H9 (cell line): ENCODE measurements at regions not wholly inside any gene's neighbourhood (a gene's known extent, or its start where the extent isn't known, plus 50 kb on each side); places are given as distances from the start of the nearest gene placed in this dataset.

Experiments
- DNase-seq: peaks from one replicate; pipeline ENCODE4 v3.0.0-alpha.2; 2017
- H2AFZ ChIP-seq: one replicate; pipeline ENCODE4 v1.6.1; 2013; ENCODE audit warnings: mild to moderate bottlenecking, low read length, control low read depth, moderate library complexity
- H2AK5ac ChIP-seq: 2 replicates; pipeline ENCODE4 v1.6.1; 2013; ENCODE audit warnings: low read length, control low read depth, mixed read lengths; ENCODE audit not compliant: insufficient read length
- H2BK120ac ChIP-seq: one replicate; pipeline ENCODE4 v1.6.1; 2013; ENCODE audit warnings: low read depth, mild to moderate bottlenecking, low read length, control low read depth, inconsistent platforms; ENCODE audit not compliant: poor library complexity, severe bottlenecking
- H2BK12ac ChIP-seq: 2 replicates; pipeline ENCODE4 v1.6.1; 2013; ENCODE audit warnings: low read length, control low read depth, mixed read lengths, low read depth; ENCODE audit not compliant: insufficient read length
- H2BK15ac ChIP-seq: 2 replicates; pipeline ENCODE4 v1.6.1; 2013; ENCODE audit warnings: low read depth, low read length, control low read depth
- H2BK20ac ChIP-seq: one replicate; pipeline ENCODE4 v1.6.1; 2013; ENCODE audit warnings: low read depth, mild to moderate bottlenecking, low read length, control low read depth, inconsistent platforms; ENCODE audit not compliant: poor library complexity, severe bottlenecking
- H2BK5ac ChIP-seq: 2 replicates; pipeline ENCODE4 v1.6.1; 2013; ENCODE audit warnings: low read length, control low read depth, mixed read lengths; ENCODE audit not compliant: insufficient read length
- H3K14ac ChIP-seq: 2 replicates; pipeline ENCODE4 v1.6.1; 2013; ENCODE audit warnings: low read length, control low read depth; ENCODE audit not compliant: insufficient read depth
- H3K18ac ChIP-seq: 2 replicates; pipeline ENCODE4 v1.6.1; 2013; ENCODE audit warnings: low read depth, mild to moderate bottlenecking, mixed read lengths, low read length, control low read depth; ENCODE audit not compliant: insufficient read length
- H3K23ac ChIP-seq: 2 replicates; pipeline ENCODE4 v1.6.1; 2013; ENCODE audit warnings: low read length, control low read depth, mixed read lengths, low read depth; ENCODE audit not compliant: insufficient read length
- H3K23me2 ChIP-seq: 2 replicates; pipeline ENCODE4 v1.6.1; 2013; ENCODE audit warnings: low read depth, mild to moderate bottlenecking, mixed read lengths, low read length, control low read depth; ENCODE audit not compliant: insufficient read length, poor library complexity, severe bottlenecking
- H3K27ac ChIP-seq: 2 replicates; pipeline ENCODE4 v1.5.1; 2013; ENCODE audit warnings: low read length, control low read depth, mixed read lengths, low read depth; ENCODE audit not compliant: insufficient read length
- H3K27me3 ChIP-seq: 2 replicates; pipeline ENCODE4 v1.6.1; 2013; ENCODE audit warnings: low read length, control low read depth, inconsistent platforms; ENCODE audit not compliant: insufficient read depth
- H3K4ac ChIP-seq: 2 replicates; pipeline ENCODE4 v1.6.1; 2013; ENCODE audit warnings: low read depth, mild to moderate bottlenecking, control low read depth, inconsistent platforms, low read length, moderate library complexity
- H3K4me1 ChIP-seq: 2 replicates; pipeline ENCODE4 v1.6.1; 2013; ENCODE audit warnings: low read length, control low read depth, inconsistent platforms; ENCODE audit not compliant: insufficient read depth
- H3K4me2 ChIP-seq: 2 replicates; pipeline ENCODE4 v1.6.1; 2013; ENCODE audit warnings: low read length, control low read depth, mixed read lengths; ENCODE audit not compliant: insufficient read length, insufficient read depth
- H3K56ac ChIP-seq: 2 replicates; pipeline ENCODE4 v1.6.1; 2013; ENCODE audit warnings: low read depth, mild to moderate bottlenecking, mixed read lengths, low read length, control low read depth; ENCODE audit not compliant: insufficient read length
- H3K79me1 ChIP-seq: 2 replicates; pipeline ENCODE4 v1.6.1; 2013; ENCODE audit warnings: low read depth, mild to moderate bottlenecking, moderate library complexity, low read length, control low read depth, inconsistent platforms; ENCODE audit not compliant: insufficient read depth, poor library complexity, severe bottlenecking
- H3K79me2 ChIP-seq: 2 replicates; pipeline ENCODE4 v1.6.1; 2013; ENCODE audit warnings: low read length, control low read depth, inconsistent platforms; ENCODE audit not compliant: insufficient read depth
- H3K9ac ChIP-seq: 2 replicates; pipeline ENCODE4 v1.6.1; 2013; ENCODE audit warnings: low read length, control low read depth, mixed read lengths; ENCODE audit not compliant: insufficient read length; ENCODE audit errors: extremely low read depth
- H3K9me3 ChIP-seq: one replicate; pipeline ENCODE4 v1.6.1; 2013; ENCODE audit warnings: low read depth, low read length, inconsistent platforms; ENCODE audit not compliant: control insufficient read depth
- H3T11ph ChIP-seq: one replicate; pipeline ENCODE4 v1.6.1; 2013; ENCODE audit warnings: mild to moderate bottlenecking, low read length, control low read depth, inconsistent platforms
- H4K20me1 ChIP-seq: one replicate; pipeline ENCODE4 v1.6.1; 2013; ENCODE audit not compliant: control insufficient read depth, insufficient read length, insufficient read depth
- H4K5ac ChIP-seq: 2 replicates; pipeline ENCODE4 v1.6.1; 2013; ENCODE audit warnings: low read depth, mild to moderate bottlenecking, mixed read lengths, low read length, control low read depth; ENCODE audit not compliant: insufficient read length
- H4K8ac ChIP-seq: replicated peaks from 2 replicates; pipeline ENCODE4 v1.6.1; 2013; ENCODE audit warnings: low read length, control low read depth, mixed read lengths, low read depth; ENCODE audit not compliant: insufficient read length
- H4K91ac ChIP-seq: 2 replicates; pipeline ENCODE4 v1.6.1; 2013; ENCODE audit warnings: low read depth, mild to moderate bottlenecking, moderate library complexity, mixed read lengths, low read length, control low read depth; ENCODE audit not compliant: insufficient read length
- H3K27ac Mint-ChIP-seq, 3 experiments: 2 replicates in 2 of 3; 3 replicates in 1 of 3; pipeline ENCODE4 v1.8.0; 2020 to 2021; ENCODE audit warnings: mixed read lengths in 3 of 3, mild to moderate bottlenecking in 1 of 3, moderate library complexity in 1 of 3
- H3K27me3 Mint-ChIP-seq: 2 replicates; pipeline ENCODE4 v1.8.0; 2021; ENCODE audit warnings: low read depth, mild to moderate bottlenecking, moderate library complexity, mixed read lengths
- H3K36me3 Mint-ChIP-seq, 3 experiments: 2 replicates in 2 of 3; 3 replicates in 1 of 3; pipeline ENCODE4 v1.8.0; 2020 to 2021; ENCODE audit warnings: low read depth in 3 of 3, mixed read lengths in 3 of 3; ENCODE audit not compliant: insufficient read depth in 1 of 3
- H3K4me1 Mint-ChIP-seq, 2 experiments: 2 replicates each; pipeline ENCODE4 v1.8.0; 2020; ENCODE audit warnings: mixed read lengths in 2 of 2
- H3K4me3 Mint-ChIP-seq, 2 experiments: 2 replicates in 1 of 2; 3 replicates in 1 of 2; pipeline ENCODE4 v1.8.0; 2020 to 2021; ENCODE audit warnings: mild to moderate bottlenecking in 2 of 2, mixed read lengths in 2 of 2, moderate library complexity in 1 of 2
- H3K9me3 Mint-ChIP-seq, 2 experiments: 2 replicates in 1 of 2; 3 replicates in 1 of 2; pipeline ENCODE4 v1.8.0; 2020; ENCODE audit warnings: mild to moderate bottlenecking in 2 of 2, mixed read lengths in 2 of 2, moderate library complexity in 1 of 2
- WGBS: extraction: QIAGEN DNeasy Blood & Tissue Kit; methylation state at CpG from one replicate; pipeline ENCODE4 v1.1.7; 2013; ENCODE audit warnings: missing lambda C conversion rate, low lambda C conversion rate, mixed read lengths; ENCODE audit not compliant: insufficient read length; ENCODE audit errors: extremely low coverage; 5-methylcytosine and 5-hydroxymethylcytosine counted together
- TF ChIP-seq, protein P1 (sequence below): fragments of 200-600 bp; sonication (generic); conservative IDR thresholded peaks from 3 replicates; pipeline ENCODE4 v1.8.0; 2021; ENCODE audit warnings: antibody characterized with exemption, mild to moderate bottlenecking

- H2BK12ac ChIP-seq: no peak overlapping the region
- no peak overlapping the region for H3K56ac ChIP-seq
- Mint-ChIP-seq H3K27me3 (no peaks in the 10 kb centered on the region), H3K27ac (peak overlapping the region in 2 of 3 experiments; percentile 0 to 44; a peak in 3 of 7 replicates), H3K36me3 (peaks cover 2 to 15% (median 4%) of the 10 kb centered on the region in 3 experiments), H3K4me1 (peaks cover 10 to 12% of the 10 kb centered on the region in 2 experiments), H3K9me3 (peaks cover 10 to 13% of the 10 kb centered on the region in 2 experiments), H3K4me3 (0 out of 5 replicates have a peak overlapping the region, but pooled peaks of 1 of the 2 experiments have one; percentile 34)
- H2AFZ ChIP-seq: no peak overlapping the region
- no peak overlapping the region for H2BK5ac ChIP-seq
- H2BK15ac ChIP-seq: no peak overlapping the region
- no peak overlapping the region for H3T11ph ChIP-seq
- no peak overlapping the region for H3K23ac ChIP-seq
- H2BK20ac ChIP-seq: no peak overlapping the region
- no peak for DNase-seq
- no peak overlapping the region for H3K4ac ChIP-seq
- no CpG with 5 or more reads among the region's 11 CpGs for WGBS
- H3K9ac ChIP-seq: no peak overlapping the region
- no peaks in the 10 kb centered on the region for H3K23me2 ChIP-seq
- H3K27me3 ChIP-seq: no peaks in the 10 kb centered on the region
- H2BK120ac ChIP-seq: no peak overlapping the region
- no peaks in the 10 kb centered on the region for H3K9me3 ChIP-seq
- no peak overlapping the region for H3K14ac ChIP-seq
- H4K20me1 ChIP-seq: no peaks in the 10 kb centered on the region
- no peak overlapping the region for H3K18ac ChIP-seq
- TF ChIP-seq, protein P1, sequence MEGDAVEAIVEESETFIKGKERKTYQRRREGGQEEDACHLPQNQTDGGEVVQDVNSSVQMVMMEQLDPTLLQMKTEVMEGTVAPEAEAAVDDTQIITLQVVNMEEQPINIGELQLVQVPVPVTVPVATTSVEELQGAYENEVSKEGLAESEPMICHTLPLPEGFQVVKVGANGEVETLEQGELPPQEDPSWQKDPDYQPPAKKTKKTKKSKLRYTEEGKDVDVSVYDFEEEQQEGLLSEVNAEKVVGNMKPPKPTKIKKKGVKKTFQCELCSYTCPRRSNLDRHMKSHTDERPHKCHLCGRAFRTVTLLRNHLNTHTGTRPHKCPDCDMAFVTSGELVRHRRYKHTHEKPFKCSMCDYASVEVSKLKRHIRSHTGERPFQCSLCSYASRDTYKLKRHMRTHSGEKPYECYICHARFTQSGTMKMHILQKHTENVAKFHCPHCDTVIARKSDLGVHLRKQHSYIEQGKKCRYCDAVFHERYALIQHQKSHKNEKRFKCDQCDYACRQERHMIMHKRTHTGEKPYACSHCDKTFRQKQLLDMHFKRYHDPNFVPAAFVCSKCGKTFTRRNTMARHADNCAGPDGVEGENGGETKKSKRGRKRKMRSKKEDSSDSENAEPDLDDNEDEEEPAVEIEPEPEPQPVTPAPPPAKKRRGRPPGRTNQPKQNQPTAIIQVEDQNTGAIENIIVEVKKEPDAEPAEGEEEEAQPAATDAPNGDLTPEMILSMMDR: no peak
- H3K4me1 ChIP-seq: no peaks in the 10 kb centered on the region; the same call in 1 of the 2 replicates
- H3K27ac ChIP-seq: no peak overlapping the region
- H3K79me2 ChIP-seq: no peaks in the 10 kb centered on the region
- H2AK5ac ChIP-seq: no peak overlapping the region
- no peak overlapping the region for H3K4me2 ChIP-seq
- H4K8ac ChIP-seq: no peak overlapping the region
- no peaks in the 10 kb centered on the region for H3K79me1 ChIP-seq
- H4K91ac ChIP-seq: no peak overlapping the region
- H4K5ac ChIP-seq: no peak overlapping the region
These were observed 1997.7 kb downstream of the MAT2B start for GRCh38 chr5:165502893-165503691.
